Cardiac fibroblast (primary cell): ENCODE measurements at regions not wholly inside any gene's neighbourhood (a gene's known extent, or its start where the extent isn't known, plus 50 kb on each side); places are given as distances from the start of the nearest gene placed in this dataset.
A peak's percentile ranks its signal among the peaks of the same experiment; 100 is the strongest.

Experiments used
- DNase-seq, 2 donors: peaks; one replicate each; pipeline versions ENCODE4 v3.0.0 to v3.0.0-alpha.2; 2010; ENCODE audit warnings: low read depth in 2 of 2
- H3K4me3 ChIP-seq, 2 donors: replicated peaks in 1 of 2; 1 replicate in 1 of 2; 2 replicates in 1 of 2; pipeline ENCODE4 v1.5.1; 2011; ENCODE audit warnings: low read depth in 2 of 2, low read length in 2 of 2, mild to moderate bottlenecking in 2 of 2, moderate library complexity in 1 of 2
- CTCF ChIP-seq: IDR thresholded peaks from one replicate; pipeline ENCODE4 v1.5.1; 2011; ENCODE audit warnings: low read depth, mild to moderate bottlenecking, low read length, inconsistent platforms

DNA sequence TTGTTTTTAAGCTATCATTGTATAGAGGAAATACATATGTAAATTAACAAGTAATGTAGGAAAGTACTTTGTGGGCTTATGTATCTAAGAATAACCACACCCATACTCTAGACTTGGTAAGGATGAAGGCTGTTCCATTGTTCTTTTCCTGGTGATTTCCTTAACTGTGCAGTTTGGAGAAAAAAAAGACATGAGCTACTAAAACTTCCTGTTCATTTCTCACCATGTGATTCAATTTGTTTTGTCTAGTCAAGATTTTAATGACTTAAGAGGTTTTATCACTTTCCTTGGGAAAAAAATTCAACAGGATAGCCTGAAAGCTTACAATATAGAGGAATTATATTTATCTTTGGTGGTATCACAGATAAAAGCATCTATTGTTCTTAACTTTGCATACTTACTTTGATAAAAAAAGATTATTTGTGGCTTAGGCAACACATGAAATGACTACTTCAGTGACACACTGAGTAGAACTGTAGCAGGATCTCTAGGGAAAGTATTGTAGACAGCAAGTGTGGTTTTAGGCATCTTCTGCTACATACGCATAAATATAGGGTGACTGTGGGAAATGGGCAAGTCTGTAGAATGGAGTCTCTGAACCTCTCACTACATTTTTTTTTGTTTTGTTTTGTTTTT lies 80.3 kb downstream of the GJA1 start:
- DNase-seq = peak; percentile 34 to 94
- no peak for TF ChIP-seq CTCF

DNA sequence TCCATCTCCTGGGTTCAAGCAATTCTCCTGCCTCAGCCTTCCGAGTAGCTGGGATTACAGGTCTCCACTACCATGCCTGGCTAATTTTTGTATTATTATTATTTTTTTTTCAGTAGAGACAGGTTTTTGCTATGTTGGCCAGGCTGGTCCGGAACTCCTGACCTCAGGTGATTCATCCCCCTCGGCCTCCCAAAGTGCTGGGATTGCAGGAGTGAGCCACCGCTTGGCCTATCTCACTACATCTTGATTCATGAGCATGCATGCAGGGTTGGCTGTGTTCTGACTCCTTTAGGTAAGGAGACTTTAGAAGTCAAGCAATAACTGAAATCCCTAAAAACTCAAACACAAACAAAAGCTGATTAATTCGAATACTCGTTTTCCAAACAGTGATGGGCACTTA lies 80.9 kb downstream of the GJA1 start:
- DNase-seq = peak in 1 of 2 donors; percentile 90
- H3K4me3 ChIP-seq = no peak overlapping the region
- no peak for TF ChIP-seq CTCF

More for the DNA sequence above, 80.3 kb downstream of the GJA1 start:
- no peak overlapping the region for H3K4me3 ChIP-seq

DNA sequence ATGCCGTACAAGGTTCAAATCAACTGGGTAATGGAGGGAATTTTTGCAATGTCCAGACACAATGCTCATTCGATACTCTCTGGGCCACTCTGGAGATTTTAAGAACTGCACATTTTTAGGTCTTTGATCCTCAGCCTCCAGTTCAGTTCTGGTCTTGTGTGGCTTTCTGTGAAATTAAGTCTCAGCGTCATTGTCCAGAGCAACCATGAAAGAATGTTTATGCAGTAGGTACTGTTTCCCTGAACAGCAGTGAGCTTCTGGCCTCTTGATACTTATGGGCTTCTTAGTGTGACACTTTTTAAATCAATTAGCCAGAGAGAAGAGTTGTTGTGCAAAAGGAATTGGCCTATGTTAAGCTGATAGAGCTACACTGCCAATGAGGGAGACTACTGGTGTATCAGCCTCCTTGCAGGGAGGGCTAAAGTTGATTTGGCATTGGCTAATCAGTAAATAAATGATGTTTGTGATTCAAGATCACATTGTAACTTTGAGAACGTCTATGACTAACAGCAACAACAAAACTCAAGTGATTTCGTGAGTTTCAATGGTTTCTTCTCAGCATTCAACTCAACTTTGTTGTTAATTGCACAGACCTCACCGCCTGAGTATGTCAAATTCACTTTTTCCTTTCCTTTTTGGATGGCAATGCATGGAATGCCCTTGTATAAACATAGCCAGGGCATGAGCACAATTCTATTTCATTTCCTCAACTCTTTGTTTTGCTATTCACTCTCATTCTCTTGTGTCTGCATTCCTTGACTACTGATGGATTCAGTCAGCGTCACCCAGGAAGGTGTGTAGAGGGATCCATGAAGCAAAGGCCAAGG lies 85.1 kb downstream of the GJA1 start:
- H3K4me3 ChIP-seq = no peak overlapping the region

GRCh38 chr6:121521164-121521555 lies 85.7 kb downstream of the GJA1 start:
- TF ChIP-seq CTCF = no peak
- H3K4me3 ChIP-seq = no peak overlapping the region

More for the DNA sequence above, 85.1 kb downstream of the GJA1 start:
- no peak for TF ChIP-seq CTCF
- DNase-seq = peak; percentile 66 to 97

DNA sequence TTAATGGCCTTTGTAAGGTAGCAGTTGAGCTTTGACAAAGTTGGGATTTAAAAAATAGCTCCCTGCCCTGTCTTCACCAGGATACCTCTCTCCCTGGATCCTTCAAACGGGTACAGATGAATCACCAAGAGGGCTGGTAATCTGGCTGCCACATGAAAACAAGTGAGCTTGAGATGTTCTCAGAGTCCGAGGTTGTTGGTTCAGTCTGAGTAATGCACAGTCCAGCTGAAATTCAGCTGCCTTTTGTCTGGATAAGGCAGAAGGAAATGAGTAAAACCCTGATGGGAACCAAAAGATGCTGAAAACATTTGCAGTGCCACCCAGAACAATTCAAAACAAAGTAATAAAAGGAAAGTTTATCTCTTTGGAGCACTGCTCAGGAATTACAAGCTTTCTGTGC lies 86.8 kb downstream of the GJA1 start:
- TF ChIP-seq CTCF = no peak
- peak overlapping the region in 1 of 2 donors; percentile 25 for H3K4me3 ChIP-seq

More at GRCh38 chr6:121521164-121521555, 85.7 kb downstream of the GJA1 start:
- DNase-seq = no peak

DNA sequence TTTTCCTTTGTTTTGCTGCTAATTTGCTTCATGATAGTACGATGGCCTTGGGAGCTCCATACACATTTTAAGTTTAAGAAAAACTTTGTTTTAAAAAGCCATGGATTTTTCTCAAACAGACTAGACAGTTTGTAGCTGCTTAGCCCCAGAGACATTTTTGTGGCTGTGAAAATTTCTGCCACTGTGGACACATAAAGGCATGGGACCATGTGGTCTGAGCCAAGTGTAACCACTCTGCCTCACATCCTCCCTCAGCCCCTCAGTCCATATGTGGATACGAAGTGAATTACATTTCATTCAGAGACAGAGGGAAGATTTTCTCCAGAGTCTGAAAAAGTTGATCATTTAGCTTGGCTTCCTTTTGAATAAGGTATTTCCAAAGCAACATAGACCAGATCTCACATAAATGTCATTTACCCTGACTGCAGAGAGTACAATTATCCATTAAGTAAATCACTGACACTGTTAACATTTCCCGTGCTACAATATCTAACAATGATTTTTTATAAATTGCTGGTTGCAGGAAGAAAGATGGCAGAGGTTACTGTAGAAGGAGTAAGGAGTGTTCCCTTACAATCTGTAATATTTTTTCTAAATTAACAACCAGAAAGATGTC lies 87.4 kb downstream of the GJA1 start:
- DNase-seq = peak in 1 of 2 donors; percentile 82
- H3K4me3 ChIP-seq = peak overlapping the region in 1 of 2 donors; percentile 25
- no peak for TF ChIP-seq CTCF

More for the DNA sequence above, 86.8 kb downstream of the GJA1 start:
- DNase-seq = peak; percentile 94 to 99
